ENCODE measurements at regions not wholly inside any gene's neighbourhood (a gene's known extent, or its start where the extent isn't known, plus 50 kb on each side); places are given as distances from the start of the nearest gene placed in this dataset.

DNA sequence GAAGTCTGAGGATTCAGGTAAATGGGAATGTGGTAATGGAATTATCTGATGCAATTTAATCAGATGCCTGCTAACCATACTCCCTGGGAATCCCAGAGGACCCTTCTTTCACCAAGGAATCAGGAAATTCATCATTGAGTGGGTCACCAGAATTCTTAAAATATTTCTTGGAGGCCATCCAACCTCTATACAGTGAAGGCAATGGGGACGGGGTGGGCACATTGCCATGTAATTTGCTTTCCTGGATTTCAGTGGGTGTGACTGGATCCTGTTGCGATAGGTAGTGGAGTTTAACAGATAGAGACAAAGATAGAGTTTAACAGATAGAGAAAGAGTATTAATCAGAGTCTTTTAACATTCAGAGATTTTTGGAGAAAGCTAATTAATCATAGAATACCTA lies 394.4 kb downstream of the DAD1 start:
- no peaks in the 10 kb centered on the region for H3K23me2 ChIP-seq (ENCODE audit: low read depth, low read length)
- CTCF ChIA-PET (ENCODE audit: partially characterized antibody): interaction anchor here (1.0 to 1.5 kb wide), 4 partner anchors 8 to 155 kb away, joined by 3 to 5 read pairs (median 3); no protein-coding TSS in a partner anchor
- no peak overlapping the region for H3K18ac ChIP-seq (ENCODE audit: extremely low read depth, low read length)
- no peak overlapping the region for H3K23ac ChIP-seq (ENCODE audit: insufficient read length)
- H2BK15ac ChIP-seq (ENCODE audit: low read length): no peak overlapping the region
- H3K4ac ChIP-seq (replicated peaks; ENCODE audit: insufficient read length, low read depth, low read length): no peak overlapping the region
- no peak for FAIRE-seq
- H3K27me3 ChIP-seq (replicated peaks in 1 of 4; ENCODE audit: control insufficient read depth in 3 of 4, extremely low read depth in 1 of 4, insufficient read depth in 3 of 4, low read length in 3 of 4): no peaks in the 10 kb centered on the region
- H3K79me1 ChIP-seq (ENCODE audit: low read depth, low read length): no peaks in the 10 kb centered on the region
- no peak overlapping the region for H3K4me3 ChIP-seq (ENCODE audit: extremely low read depth in 1 of 4, insufficient read depth in 2 of 4, low read depth in 3 of 4, low read length in 4 of 4)
- no peak overlapping the region for H3K56ac ChIP-seq (replicated peaks; ENCODE audit: insufficient read length, low read depth, low read length)
- DNase-seq (ENCODE audit: low read depth in 1 of 2, low spot score in 2 of 2): no peak
- no peaks in the 10 kb centered on the region for H3K36me3 ChIP-seq (ENCODE audit: control insufficient read depth in 2 of 4, insufficient read depth in 4 of 4, low read length in 3 of 4)
- H3K79me2 ChIP-seq (ENCODE audit: control insufficient read depth in 1 of 2, insufficient read depth in 2 of 2, low read length in 2 of 2): no peaks in the 10 kb centered on the region
- POLR2A ChIA-PET (ENCODE audit: partially characterized antibody): no interaction called here
- H3K4me2 ChIP-seq (ENCODE audit: insufficient read depth in 1 of 2, low read depth in 2 of 2, low read length in 2 of 2): no peak overlapping the region
- H4K5ac ChIP-seq (ENCODE audit: insufficient read length, low read depth, low read length): no peak overlapping the region
- H3K9me3 ChIP-seq (ENCODE audit: insufficient read depth in 2 of 2, low read depth in 1 of 2, low read length in 1 of 2): peaks cover 4 to 8% of the 10 kb centered on the region in 2 experiments; a peak in 2 of 4 replicates
- H2BK120ac ChIP-seq (replicated peaks; ENCODE audit: low read depth, low read length): no peak overlapping the region
- no peak overlapping the region for H4K91ac ChIP-seq (replicated peaks; ENCODE audit: insufficient read length, low read length)
- no peak overlapping the region for H3K14ac ChIP-seq (ENCODE audit: insufficient read length)
- peak overlapping the region; percentile 79; the same call in 1 of the 2 replicates for H2AFZ ChIP-seq (ENCODE audit: low read length)
- H3K9ac ChIP-seq (replicated peaks in 1 of 4; ENCODE audit: extremely low read depth in 1 of 4, low read depth in 3 of 4, low read length in 3 of 4): no peak overlapping the region
- H4K8ac ChIP-seq (ENCODE audit: extremely low read depth, insufficient read depth, low read length): no peak overlapping the region
- no peak overlapping the region for H2BK12ac ChIP-seq (ENCODE audit: low read depth, low read length)
- H2AK5ac ChIP-seq (ENCODE audit: low read depth, low read length): no peak overlapping the region
- H3K27ac ChIP-seq (ENCODE audit: low read depth, low read length): no peak overlapping the region
- no peak overlapping the region for H2BK20ac ChIP-seq (ENCODE audit: low read length)
- WGBS, 2 experiments (ENCODE audit: extremely low coverage in 1 of 2, insufficient coverage in 1 of 2, insufficient read length in 1 of 2, insufficient replicate concordance in 2 of 2, low coverage in 1 of 2, low lambda C conversion rate in 2 of 2, missing lambda C conversion rate in 1 of 2): 85% methylated on average over 2 of the region's 2 CpGs; no CpG with 5 or more reads in 1 of the 2 experiments
- no peak overlapping the region for H2BK5ac ChIP-seq (ENCODE audit: low read depth, low read length)
- no peaks in the 10 kb centered on the region for H3K4me1 ChIP-seq (replicated peaks in 1 of 4; ENCODE audit: control insufficient read depth in 3 of 4, insufficient read depth in 4 of 4, low read length in 3 of 4)
- no peaks in the 10 kb centered on the region for H4K20me1 ChIP-seq (replicated peaks in 1 of 2; ENCODE audit: control insufficient read depth in 1 of 2, insufficient read depth in 2 of 2, low read length in 2 of 2)
- TF ChIP-seq YY1 (IDR thresholded peaks at IDR 0.05; ENCODE audit: low read depth, low read length): no peak
- TF ChIP-seq TBP (IDR thresholded peaks at IDR 0.05; ENCODE audit: low read depth, low read length): no peak
- no peak for TF ChIP-seq E2F6 (IDR thresholded peaks at IDR 0.05)
- TF ChIP-seq NRF1 (IDR thresholded peaks at IDR 0.05; ENCODE audit: low read depth, low read length): no peak
- TF ChIP-seq ZNF274 (IDR thresholded peaks at IDR 0.05; ENCODE audit: borderline replicate concordance, extremely low read depth, low read length): no peak
- TF ChIP-seq SAP30 (IDR thresholded peaks at IDR 0.05; ENCODE audit: insufficient read depth, insufficient replicate concordance, low read length): no peak
- no peak for TF ChIP-seq CREB1 (IDR thresholded peaks at IDR 0.05)
- no peak for TF ChIP-seq FOSL1 (IDR thresholded peaks at IDR 0.05; ENCODE audit: insufficient read depth, low read depth, low read length)
- TF ChIP-seq KDM1A (IDR thresholded peaks at IDR 0.05; ENCODE audit: borderline replicate concordance, low read length): no peak
- no peak for TF ChIP-seq EZH2 (IDR thresholded peaks at IDR 0.05; ENCODE audit: low read depth, low read length, severe bottlenecking)
- TF ChIP-seq RBBP5 (IDR thresholded peaks at IDR 0.05; ENCODE audit: borderline replicate concordance, low read depth, low read length): no peak
- TF ChIP-seq SP1 (IDR thresholded peaks at IDR 0.05; ENCODE audit: low read depth, low read length): no peak
- no peak for TF ChIP-seq SP2 (IDR thresholded peaks at IDR 0.05; ENCODE audit: low read length)
- no peak for TF ChIP-seq RAD21 (IDR thresholded peaks at IDR 0.05 in 1 of 2, conservative IDR thresholded peaks at IDR 0.05 in 1 of 2; ENCODE audit: low read depth in 2 of 2, low read length in 2 of 2)
